BE2C (cell line): ENCODE measurements at regions not wholly inside any gene's neighbourhood (a gene's known extent, or its start where the extent isn't known, plus 50 kb on each side); places are given as distances from the start of the nearest gene placed in this dataset.

ENCODE experiments used
- DNase-seq: peaks from one replicate; pipeline ENCODE4 v3.0.0-alpha.2; 2020
- H3K27me3 ChIP-seq: fragments of 250-450 bp; sonication (Bioruptor Pico); 2 replicates; pipeline ENCODE4 v1.5.1; 2020; ENCODE audit warnings: mild to moderate bottlenecking
- H3K36me3 ChIP-seq: fragments of 250-450 bp; sonication (Bioruptor Pico); 2 replicates; pipeline ENCODE4 v1.5.1; 2020; ENCODE audit warnings: mild to moderate bottlenecking
- H3K4me1 ChIP-seq: fragments of 250-450 bp; sonication (Bioruptor Pico); 2 replicates; pipeline ENCODE4 v1.5.1; 2020
- H3K4me3 ChIP-seq: 2 replicates; pipeline ENCODE4 v1.5.1; 2011; ENCODE audit warnings: low read depth, low read length
- H3K9me3 ChIP-seq: fragments of 250-450 bp; sonication (Bioruptor Pico); 2 replicates; pipeline ENCODE4 v1.5.1; 2020
- TF ChIP-seq, protein P1 (sequence below): IDR thresholded peaks from 2 replicates; pipeline ENCODE4 v1.5.1; 2012; ENCODE audit warnings: mild to moderate bottlenecking, low read depth, low read length

DNA sequence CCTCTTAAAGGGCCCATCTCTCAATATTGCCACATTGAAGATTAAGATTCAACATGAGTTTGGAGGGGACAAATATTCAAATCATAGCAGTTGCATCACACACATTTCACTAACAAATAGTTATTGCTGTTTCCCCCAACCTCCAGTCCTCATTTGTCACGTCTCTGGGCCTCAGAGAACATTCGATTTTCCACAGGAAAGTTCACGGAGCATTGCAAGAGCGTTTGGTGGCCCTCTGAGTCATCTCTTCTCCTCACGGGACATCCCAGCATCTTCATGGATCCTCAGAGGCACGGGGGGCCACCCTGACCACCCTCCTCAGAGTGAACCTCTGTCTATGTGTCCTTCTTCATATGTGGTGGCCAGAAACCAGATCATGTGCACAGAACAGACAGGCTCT is 50.3 kb upstream of the CHST15 start:
- Histone ChIP-seq H3K9me3 (no peaks in the 10 kb centered on the region), H3K4me3 (no peak overlapping the region), H3K36me3 (no peaks in the 10 kb centered on the region), H3K27me3 (no peaks in the 10 kb centered on the region), H3K4me1 (no peaks in the 10 kb centered on the region)
- no peak for DNase-seq
- TF ChIP-seq, protein P1, sequence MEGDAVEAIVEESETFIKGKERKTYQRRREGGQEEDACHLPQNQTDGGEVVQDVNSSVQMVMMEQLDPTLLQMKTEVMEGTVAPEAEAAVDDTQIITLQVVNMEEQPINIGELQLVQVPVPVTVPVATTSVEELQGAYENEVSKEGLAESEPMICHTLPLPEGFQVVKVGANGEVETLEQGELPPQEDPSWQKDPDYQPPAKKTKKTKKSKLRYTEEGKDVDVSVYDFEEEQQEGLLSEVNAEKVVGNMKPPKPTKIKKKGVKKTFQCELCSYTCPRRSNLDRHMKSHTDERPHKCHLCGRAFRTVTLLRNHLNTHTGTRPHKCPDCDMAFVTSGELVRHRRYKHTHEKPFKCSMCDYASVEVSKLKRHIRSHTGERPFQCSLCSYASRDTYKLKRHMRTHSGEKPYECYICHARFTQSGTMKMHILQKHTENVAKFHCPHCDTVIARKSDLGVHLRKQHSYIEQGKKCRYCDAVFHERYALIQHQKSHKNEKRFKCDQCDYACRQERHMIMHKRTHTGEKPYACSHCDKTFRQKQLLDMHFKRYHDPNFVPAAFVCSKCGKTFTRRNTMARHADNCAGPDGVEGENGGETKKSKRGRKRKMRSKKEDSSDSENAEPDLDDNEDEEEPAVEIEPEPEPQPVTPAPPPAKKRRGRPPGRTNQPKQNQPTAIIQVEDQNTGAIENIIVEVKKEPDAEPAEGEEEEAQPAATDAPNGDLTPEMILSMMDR = no peak
